ENCODE measurements at regions not wholly inside any gene's neighbourhood (a gene's known extent, or its start where the extent isn't known, plus 50 kb on each side); places are given as distances from the start of the nearest gene placed in this dataset.

- TF ChIP-seq CTCF (IDR thresholded peaks at IDR 0.05) (no peak), EP300 (IDR thresholded peaks at IDR 0.05) (no peak)
Measured at GRCh38 chr16:77500286-77500598, 65.4 kb upstream of the ADAMTS18 start.
